ENCODE measurements at regions not wholly inside any gene's neighbourhood (a gene's known extent, or its start where the extent isn't known, plus 50 kb on each side); places are given as distances from the start of the nearest gene placed in this dataset.

- Mint-ChIP-seq H3K4me3 (no peak overlapping the region), H3K9me3 (peaks cover 2% of the 10 kb centered on the region), H3K27ac (no peak overlapping the region), H3K27me3 (ENCODE audit: low read depth) (no peaks in the 10 kb centered on the region), H3K36me3 (ENCODE audit: low read depth) (no peaks in the 10 kb centered on the region), H3K4me1 (no peaks in the 10 kb centered on the region)
- no peak for TF ChIP-seq CTCF (IDR thresholded peaks at IDR 0.05; ENCODE audit: unreplicated experiment in 3 of 3)
These were observed 727.7 kb upstream of the SLIT2 start for GRCh38 chr4:19523964-19524363.

GRCh38 chr4:19522966-19523365 lies 728.7 kb upstream of the SLIT2 start:
- no peaks in the 10 kb centered on the region for H3K36me3 Mint-ChIP-seq (ENCODE audit: low read depth)
- H3K4me1 Mint-ChIP-seq, result no peaks in the 10 kb centered on the region
- H3K27me3 Mint-ChIP-seq (ENCODE audit: low read depth), result no peaks in the 10 kb centered on the region
- no peak overlapping the region for H3K27ac Mint-ChIP-seq
- no peak for TF ChIP-seq CTCF (IDR thresholded peaks at IDR 0.05; ENCODE audit: unreplicated experiment in 3 of 3)
- H3K9me3 Mint-ChIP-seq, result peaks cover 2% of the 10 kb centered on the region
- no peak overlapping the region for H3K4me3 Mint-ChIP-seq

GRCh38 chr4:19520939-19521520 lies 730.7 kb upstream of the SLIT2 start:
- no peaks in the 10 kb centered on the region for H3K9me3 Mint-ChIP-seq
- no peaks in the 10 kb centered on the region for H3K36me3 Mint-ChIP-seq (ENCODE audit: low read depth)
- no peak overlapping the region for H3K4me3 Mint-ChIP-seq
- no peaks in the 10 kb centered on the region for H3K27me3 Mint-ChIP-seq (ENCODE audit: low read depth)
- TF ChIP-seq CTCF (IDR thresholded peaks at IDR 0.05; ENCODE audit: unreplicated experiment in 3 of 3), result no peak
- H3K4me1 Mint-ChIP-seq, result no peaks in the 10 kb centered on the region
- H3K27ac Mint-ChIP-seq, result no peak overlapping the region

- TF ChIP-seq CTCF (IDR thresholded peaks at IDR 0.05; ENCODE audit: unreplicated experiment in 3 of 3), result no peak
- no peaks in the 10 kb centered on the region for H3K36me3 Mint-ChIP-seq (ENCODE audit: low read depth)
These were observed 737.2 kb upstream of the SLIT2 start for GRCh38 chr4:19514276-19515070.

GRCh38 chr4:19512086-19512485 lies 739.6 kb upstream of the SLIT2 start:
- H3K4me3 Mint-ChIP-seq, result no peak overlapping the region
- H3K36me3 Mint-ChIP-seq (ENCODE audit: low read depth), result no peaks in the 10 kb centered on the region
- no peaks in the 10 kb centered on the region for H3K27me3 Mint-ChIP-seq (ENCODE audit: low read depth)
- no peak overlapping the region for H3K27ac Mint-ChIP-seq
- no peak for TF ChIP-seq CTCF (IDR thresholded peaks at IDR 0.05; ENCODE audit: unreplicated experiment in 3 of 3)
- no peaks in the 10 kb centered on the region for H3K4me1 Mint-ChIP-seq
- no peaks in the 10 kb centered on the region for H3K9me3 Mint-ChIP-seq

More at GRCh38 chr4:19514276-19515070, 737.2 kb upstream of the SLIT2 start:
- Mint-ChIP-seq H3K4me1 (no peaks in the 10 kb centered on the region), H3K27ac (no peak overlapping the region), H3K27me3 (ENCODE audit: low read depth) (no peaks in the 10 kb centered on the region), H3K4me3 (no peak overlapping the region), H3K9me3 (no peaks in the 10 kb centered on the region)

GRCh38 chr4:19510993-19511392 lies 740.7 kb upstream of the SLIT2 start:
- Mint-ChIP-seq H3K9me3 (no peaks in the 10 kb centered on the region), H3K4me1 (no peaks in the 10 kb centered on the region), H3K27me3 (ENCODE audit: low read depth) (no peaks in the 10 kb centered on the region), H3K4me3 (no peak overlapping the region), H3K36me3 (ENCODE audit: low read depth) (no peaks in the 10 kb centered on the region), H3K27ac (no peak overlapping the region)
- no peak for TF ChIP-seq CTCF (IDR thresholded peaks at IDR 0.05; ENCODE audit: unreplicated experiment in 3 of 3)
